ENCODE measurements at regions not wholly inside any gene's neighbourhood (a gene's known extent, or its start where the extent isn't known, plus 50 kb on each side); places are given as distances from the start of the nearest gene placed in this dataset.

DNA sequence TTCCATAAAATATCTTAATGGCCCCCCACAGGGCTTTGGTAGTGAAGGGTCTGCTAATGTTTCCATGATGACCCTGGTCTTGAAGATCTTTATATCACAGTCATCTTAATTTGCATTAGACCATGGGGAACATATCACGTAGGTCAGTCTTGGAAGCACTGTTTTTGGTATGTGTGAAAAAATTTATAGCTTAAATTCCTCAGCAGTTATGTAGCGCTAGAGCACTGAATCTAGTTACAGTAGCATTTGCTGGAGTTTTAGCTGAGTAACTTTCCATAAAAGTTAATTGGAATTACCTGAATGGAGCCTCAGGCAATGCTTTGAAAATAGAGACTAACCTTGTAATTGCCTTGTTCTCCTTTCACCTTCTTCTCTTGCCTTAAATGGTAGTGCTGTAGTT lies 648.8 kb downstream of the IQCM start:
- TF ChIP-seq, protein P1, sequence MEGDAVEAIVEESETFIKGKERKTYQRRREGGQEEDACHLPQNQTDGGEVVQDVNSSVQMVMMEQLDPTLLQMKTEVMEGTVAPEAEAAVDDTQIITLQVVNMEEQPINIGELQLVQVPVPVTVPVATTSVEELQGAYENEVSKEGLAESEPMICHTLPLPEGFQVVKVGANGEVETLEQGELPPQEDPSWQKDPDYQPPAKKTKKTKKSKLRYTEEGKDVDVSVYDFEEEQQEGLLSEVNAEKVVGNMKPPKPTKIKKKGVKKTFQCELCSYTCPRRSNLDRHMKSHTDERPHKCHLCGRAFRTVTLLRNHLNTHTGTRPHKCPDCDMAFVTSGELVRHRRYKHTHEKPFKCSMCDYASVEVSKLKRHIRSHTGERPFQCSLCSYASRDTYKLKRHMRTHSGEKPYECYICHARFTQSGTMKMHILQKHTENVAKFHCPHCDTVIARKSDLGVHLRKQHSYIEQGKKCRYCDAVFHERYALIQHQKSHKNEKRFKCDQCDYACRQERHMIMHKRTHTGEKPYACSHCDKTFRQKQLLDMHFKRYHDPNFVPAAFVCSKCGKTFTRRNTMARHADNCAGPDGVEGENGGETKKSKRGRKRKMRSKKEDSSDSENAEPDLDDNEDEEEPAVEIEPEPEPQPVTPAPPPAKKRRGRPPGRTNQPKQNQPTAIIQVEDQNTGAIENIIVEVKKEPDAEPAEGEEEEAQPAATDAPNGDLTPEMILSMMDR (IDR thresholded peaks at IDR 0.05 in 4 of 5, conservative IDR thresholded peaks at IDR 0.05 in 1 of 5), result no peak
- TF ChIP-seq POLR2A (IDR thresholded peaks at IDR 0.05), result no peak

Data from gastrocnemius medialis (tissue), 4 donors.